ENCODE measurements at regions not wholly inside any gene's neighbourhood (a gene's known extent, or its start where the extent isn't known, plus 50 kb on each side); places are given as distances from the start of the nearest gene placed in this dataset.

DNA sequence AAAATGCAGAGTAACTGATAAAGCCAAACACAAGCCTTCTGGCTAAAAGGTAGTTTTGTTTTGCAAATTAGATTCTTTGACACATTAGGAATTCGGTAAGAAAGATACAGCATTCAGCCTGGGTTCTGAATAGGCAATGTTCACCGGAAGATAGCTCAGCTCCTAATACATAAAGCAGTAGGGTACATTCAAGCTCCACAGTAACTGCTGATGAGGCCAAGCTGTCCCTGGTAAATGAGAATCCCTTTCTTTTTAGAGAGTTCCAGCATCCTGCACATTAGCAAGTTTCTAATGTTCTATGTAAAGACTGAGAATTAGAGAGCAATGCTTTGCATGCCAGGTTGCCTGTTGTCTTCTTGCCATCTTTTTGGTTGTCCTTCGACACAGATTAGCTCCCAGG, 316.3 kb upstream of the SLC14A2 start:
- no peak for DNase-seq (ENCODE audit: low read depth)
- H3K4me3 ChIP-seq (ENCODE audit: low read depth, low read length), result no peak overlapping the region

DNA sequence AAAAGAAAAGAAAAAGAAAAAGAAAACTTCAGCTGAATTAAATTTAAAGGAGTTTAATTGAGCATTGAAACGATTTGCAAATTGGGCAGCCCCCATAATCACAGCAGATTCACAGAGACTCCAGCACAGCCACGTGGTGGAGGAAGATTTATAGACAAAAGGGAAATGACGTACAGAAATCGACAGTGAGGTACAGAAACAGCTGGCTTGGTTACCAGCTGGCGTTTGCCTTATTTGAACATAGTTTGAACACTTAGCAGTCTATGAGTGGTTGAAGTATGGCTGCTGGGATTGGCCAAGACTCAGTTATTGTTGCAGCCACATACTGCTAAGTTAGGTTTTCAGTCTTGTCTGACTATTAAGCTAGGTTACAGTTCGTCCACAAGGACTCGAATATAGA, 312.2 kb upstream of the SLC14A2 start:
- TF ChIP-seq, protein P1, sequence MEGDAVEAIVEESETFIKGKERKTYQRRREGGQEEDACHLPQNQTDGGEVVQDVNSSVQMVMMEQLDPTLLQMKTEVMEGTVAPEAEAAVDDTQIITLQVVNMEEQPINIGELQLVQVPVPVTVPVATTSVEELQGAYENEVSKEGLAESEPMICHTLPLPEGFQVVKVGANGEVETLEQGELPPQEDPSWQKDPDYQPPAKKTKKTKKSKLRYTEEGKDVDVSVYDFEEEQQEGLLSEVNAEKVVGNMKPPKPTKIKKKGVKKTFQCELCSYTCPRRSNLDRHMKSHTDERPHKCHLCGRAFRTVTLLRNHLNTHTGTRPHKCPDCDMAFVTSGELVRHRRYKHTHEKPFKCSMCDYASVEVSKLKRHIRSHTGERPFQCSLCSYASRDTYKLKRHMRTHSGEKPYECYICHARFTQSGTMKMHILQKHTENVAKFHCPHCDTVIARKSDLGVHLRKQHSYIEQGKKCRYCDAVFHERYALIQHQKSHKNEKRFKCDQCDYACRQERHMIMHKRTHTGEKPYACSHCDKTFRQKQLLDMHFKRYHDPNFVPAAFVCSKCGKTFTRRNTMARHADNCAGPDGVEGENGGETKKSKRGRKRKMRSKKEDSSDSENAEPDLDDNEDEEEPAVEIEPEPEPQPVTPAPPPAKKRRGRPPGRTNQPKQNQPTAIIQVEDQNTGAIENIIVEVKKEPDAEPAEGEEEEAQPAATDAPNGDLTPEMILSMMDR (IDR thresholded peaks at IDR 0.05; ENCODE audit: low read depth, low read length), result no peak
- no peak for TF ChIP-seq MAX (IDR thresholded peaks at IDR 0.05; ENCODE audit: low read depth, low read length)
- no peak for TF ChIP-seq MYC (IDR thresholded peaks at IDR 0.05; ENCODE audit: low read depth, low read length)
- TF ChIP-seq POLR2A (IDR thresholded peaks at IDR 0.05; ENCODE audit: extremely low read depth, insufficient read length), result no peak
- no peak for DNase-seq (ENCODE audit: low read depth)
- H3K4me3 ChIP-seq (ENCODE audit: low read depth, low read length), result no peak overlapping the region

More for the DNA sequence above, 316.3 kb upstream of the SLC14A2 start:
- no peak for TF ChIP-seq MAX (IDR thresholded peaks at IDR 0.05; ENCODE audit: low read depth, low read length)
- TF ChIP-seq POLR2A (IDR thresholded peaks at IDR 0.05; ENCODE audit: extremely low read depth, insufficient read length), result no peak
- no peak for TF ChIP-seq MYC (IDR thresholded peaks at IDR 0.05; ENCODE audit: low read depth, low read length)
- TF ChIP-seq, protein P1 (IDR thresholded peaks at IDR 0.05; ENCODE audit: low read depth, low read length), result no peak

DNA sequence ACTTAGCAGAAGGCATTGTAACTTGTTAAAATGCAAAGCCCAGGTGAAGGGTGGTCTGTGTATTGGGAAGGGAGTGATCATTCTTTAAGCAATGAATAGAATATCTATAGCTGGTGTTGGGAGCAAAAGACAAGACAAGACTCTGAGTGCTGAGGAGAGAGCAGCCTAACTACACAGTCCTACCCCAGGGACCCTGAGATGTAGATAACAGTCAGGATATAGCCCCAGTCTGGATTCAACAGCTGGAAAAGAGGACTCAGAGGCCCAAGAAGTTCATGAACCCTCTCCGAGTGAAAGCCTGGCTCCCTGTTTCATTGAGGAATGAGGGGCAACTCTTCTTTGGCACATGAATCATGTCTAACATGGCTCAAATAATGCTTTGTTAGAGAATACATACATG, 310.7 kb upstream of the SLC14A2 start:
- TF ChIP-seq, protein P1 (IDR thresholded peaks at IDR 0.05; ENCODE audit: low read depth, low read length), result no peak
- TF ChIP-seq MAX (IDR thresholded peaks at IDR 0.05; ENCODE audit: low read depth, low read length), result no peak
- no peak for TF ChIP-seq MYC (IDR thresholded peaks at IDR 0.05; ENCODE audit: low read depth, low read length)
- no peak for TF ChIP-seq POLR2A (IDR thresholded peaks at IDR 0.05; ENCODE audit: extremely low read depth, insufficient read length)
- no peak overlapping the region for H3K4me3 ChIP-seq (ENCODE audit: low read depth, low read length)
- DNase-seq (ENCODE audit: low read depth), result no peak

- TF ChIP-seq, protein P1 (IDR thresholded peaks at IDR 0.05; ENCODE audit: low read depth, low read length), result no peak
- TF ChIP-seq MYC (IDR thresholded peaks at IDR 0.05; ENCODE audit: low read depth, low read length) (no peak), POLR2A (IDR thresholded peaks at IDR 0.05; ENCODE audit: extremely low read depth, insufficient read length) (no peak), MAX (IDR thresholded peaks at IDR 0.05; ENCODE audit: low read depth, low read length) (no peak)
- DNase-seq (ENCODE audit: low read depth), result no peak
- no peak overlapping the region for H3K4me3 ChIP-seq (ENCODE audit: low read depth, low read length)
Observed at GRCh38 chr18:45312555-45313126, 302.6 kb upstream of the SLC14A2 start.

GRCh38 chr18:45316127-45316526, 299.1 kb upstream of the SLC14A2 start:
- TF ChIP-seq, protein P1 (IDR thresholded peaks at IDR 0.05; ENCODE audit: low read depth, low read length), result no peak
- TF ChIP-seq MYC (IDR thresholded peaks at IDR 0.05; ENCODE audit: low read depth, low read length) (no peak), POLR2A (IDR thresholded peaks at IDR 0.05; ENCODE audit: extremely low read depth, insufficient read length) (no peak)
- DNase-seq (ENCODE audit: low read depth), result no peak
- no peak overlapping the region for H3K4me3 ChIP-seq (ENCODE audit: low read depth, low read length)
